Astrocyte (in vitro differentiated cells and primary cell): ENCODE measurements at regions not wholly inside any gene's neighbourhood (a gene's known extent, or its start where the extent isn't known, plus 50 kb on each side); places are given as distances from the start of the nearest gene placed in this dataset.

Source experiments
- CTCF ChIP-seq: IDR thresholded peaks from 2 replicates; pipeline ENCODE4 v1.5.1; 2011; ENCODE audit warnings: low read depth, mild to moderate bottlenecking, inconsistent platforms, low read length, moderate library complexity; ENCODE audit not compliant: insufficient read depth
- EZH2 ChIP-seq: IDR thresholded peaks from 2 replicates; pipeline ENCODE4 v1.6.1; 2012; ENCODE audit warnings: mild to moderate bottlenecking, low read length, inconsistent platforms; ENCODE audit not compliant: insufficient read depth

DNA sequence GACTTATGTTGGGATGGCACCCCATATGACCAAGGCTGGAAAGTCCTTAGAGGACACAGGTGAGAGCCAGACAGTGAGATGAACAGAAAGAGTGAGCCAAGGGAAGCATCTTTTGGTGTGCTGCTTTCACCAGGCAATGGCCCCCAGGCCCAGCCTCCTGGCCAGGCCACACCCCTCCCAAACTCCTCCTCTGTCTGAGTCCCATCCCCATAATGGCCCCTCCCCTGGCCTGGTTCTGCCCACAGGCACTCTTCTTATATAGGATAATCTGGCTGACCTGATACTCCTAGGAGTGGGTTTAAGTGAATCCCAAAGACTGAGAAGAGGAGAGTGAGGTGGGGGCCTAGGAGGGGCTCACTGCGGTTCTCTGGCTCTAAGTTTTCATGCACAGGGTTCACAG is 252.5 kb downstream of the RPS24 start:
- TF ChIP-seq EZH2, result no peak
- no peak for TF ChIP-seq CTCF
